Tibial nerve (tissue), 4 donors: ENCODE measurements at regions not wholly inside any gene's neighbourhood (a gene's known extent, or its start where the extent isn't known, plus 50 kb on each side); places are given as distances from the start of the nearest gene placed in this dataset.
"Not testable (repeated sequence)": the region's sequence is repeated elsewhere in the genome, so short reads cannot be mapped to it uniquely, and the experiment has no call there.

Experiments used
- EP300 ChIP-seq, 2 donors: sonication (generic); formaldehyde crosslinking; IDR thresholded peaks; one replicate each; pipeline ENCODE4 v1.6.1; 2017; ENCODE audit warnings: antibody characterized with exemption in 2 of 2, mild to moderate bottlenecking in 1 of 2
- POLR2A ChIP-seq, 2 donors: fragments of 450-650 bp; IDR thresholded peaks; one replicate each; pipeline ENCODE4 v1.6.1; 2017; ENCODE audit warnings: antibody characterized with exemption in 2 of 2, mild to moderate bottlenecking in 2 of 2, moderate library complexity in 2 of 2
- TF ChIP-seq, protein P1 (sequence below), 5 experiments: fragments of 200-600 bp in 3 of 5; fragments of 450-650 bp in 2 of 5; sonication (generic) in 3 of 5; IDR thresholded peaks; one replicate each; pipeline ENCODE4 v1.5.1; 2016 to 2019; ENCODE audit warnings: antibody characterized with exemption in 5 of 5, mild to moderate bottlenecking in 3 of 5, moderate library complexity in 2 of 5

DNA sequence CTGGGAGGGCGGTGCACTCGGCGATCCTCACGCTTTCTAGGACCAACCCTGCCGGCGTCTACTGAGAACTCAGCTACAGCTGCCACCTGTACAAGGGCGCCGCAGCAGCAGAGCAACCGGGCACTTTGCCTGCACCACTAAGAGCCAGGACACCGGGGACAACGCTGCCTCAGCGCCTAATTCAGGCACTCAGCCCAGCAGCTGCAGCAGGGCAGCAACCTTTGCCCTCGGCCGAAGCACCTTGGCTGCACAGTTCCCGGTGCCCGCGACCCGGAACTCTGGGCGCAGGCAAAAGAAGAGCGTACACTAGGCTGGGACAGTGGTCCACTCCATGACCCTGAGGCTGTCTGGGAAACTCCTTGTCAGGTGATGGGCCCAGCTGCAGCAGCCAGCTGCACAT lies 85.7 kb downstream of the POTEB3 start:
- TF ChIP-seq, protein P1, sequence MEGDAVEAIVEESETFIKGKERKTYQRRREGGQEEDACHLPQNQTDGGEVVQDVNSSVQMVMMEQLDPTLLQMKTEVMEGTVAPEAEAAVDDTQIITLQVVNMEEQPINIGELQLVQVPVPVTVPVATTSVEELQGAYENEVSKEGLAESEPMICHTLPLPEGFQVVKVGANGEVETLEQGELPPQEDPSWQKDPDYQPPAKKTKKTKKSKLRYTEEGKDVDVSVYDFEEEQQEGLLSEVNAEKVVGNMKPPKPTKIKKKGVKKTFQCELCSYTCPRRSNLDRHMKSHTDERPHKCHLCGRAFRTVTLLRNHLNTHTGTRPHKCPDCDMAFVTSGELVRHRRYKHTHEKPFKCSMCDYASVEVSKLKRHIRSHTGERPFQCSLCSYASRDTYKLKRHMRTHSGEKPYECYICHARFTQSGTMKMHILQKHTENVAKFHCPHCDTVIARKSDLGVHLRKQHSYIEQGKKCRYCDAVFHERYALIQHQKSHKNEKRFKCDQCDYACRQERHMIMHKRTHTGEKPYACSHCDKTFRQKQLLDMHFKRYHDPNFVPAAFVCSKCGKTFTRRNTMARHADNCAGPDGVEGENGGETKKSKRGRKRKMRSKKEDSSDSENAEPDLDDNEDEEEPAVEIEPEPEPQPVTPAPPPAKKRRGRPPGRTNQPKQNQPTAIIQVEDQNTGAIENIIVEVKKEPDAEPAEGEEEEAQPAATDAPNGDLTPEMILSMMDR (IDR thresholded peaks at IDR 0.05): not testable (repeated sequence)
- TF ChIP-seq EP300, POLR2A (IDR thresholded peaks at IDR 0.05): not testable (repeated sequence)
